HG02642 (cell line): ENCODE measurements at regions not wholly inside any gene's neighbourhood (a gene's known extent, or its start where the extent isn't known, plus 50 kb on each side); places are given as distances from the start of the nearest gene placed in this dataset.

ENCODE experiments used
- ATAC-seq: cut with Tn5 transposase; IDR thresholded peaks from one replicate; pipeline ENCODE4 v1.9.1; 2021; ENCODE audit warnings: mild to moderate bottlenecking; ENCODE audit not compliant: unreplicated experiment, poor library complexity

DNA sequence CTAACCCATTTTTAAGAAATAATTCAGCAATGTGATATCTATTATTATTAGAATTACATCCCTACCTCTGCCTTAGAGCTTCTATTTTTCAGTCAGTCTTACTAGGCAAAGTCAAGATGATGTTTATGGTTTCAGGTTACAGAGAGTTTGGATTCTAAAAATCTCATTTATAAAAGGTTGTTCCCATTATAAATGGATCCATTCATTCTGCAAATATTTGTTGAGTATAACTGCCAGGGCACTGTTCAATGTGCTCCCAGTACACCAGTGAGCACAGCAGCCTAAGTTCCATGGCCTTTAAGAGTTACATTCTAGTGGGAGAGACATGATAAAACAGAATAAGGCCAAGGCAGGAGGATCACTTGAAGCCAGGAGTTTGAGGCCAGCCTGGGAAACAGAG is 75.9 kb upstream of the EYA4 start:
- no peak for ATAC-seq

DNA sequence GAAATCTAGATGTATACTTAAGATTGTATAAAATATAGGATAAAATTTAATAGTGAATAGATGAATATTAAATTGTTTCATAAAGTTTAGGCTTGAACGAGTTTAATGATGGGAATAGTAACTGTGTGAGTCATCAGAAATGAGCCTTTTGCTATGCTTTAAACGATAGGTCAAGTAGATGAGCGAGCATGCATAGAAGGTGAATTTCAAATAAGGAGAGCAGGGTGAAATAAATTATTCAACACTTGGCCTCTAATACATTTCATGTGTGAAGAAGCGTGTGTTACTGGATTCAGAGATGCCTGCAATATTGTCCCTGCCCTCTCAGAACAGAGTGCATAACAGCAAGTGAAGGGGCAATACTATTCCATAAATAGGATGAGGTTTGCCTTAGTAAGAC is 74.4 kb upstream of the EYA4 start:
- ATAC-seq, result no peak

DNA sequence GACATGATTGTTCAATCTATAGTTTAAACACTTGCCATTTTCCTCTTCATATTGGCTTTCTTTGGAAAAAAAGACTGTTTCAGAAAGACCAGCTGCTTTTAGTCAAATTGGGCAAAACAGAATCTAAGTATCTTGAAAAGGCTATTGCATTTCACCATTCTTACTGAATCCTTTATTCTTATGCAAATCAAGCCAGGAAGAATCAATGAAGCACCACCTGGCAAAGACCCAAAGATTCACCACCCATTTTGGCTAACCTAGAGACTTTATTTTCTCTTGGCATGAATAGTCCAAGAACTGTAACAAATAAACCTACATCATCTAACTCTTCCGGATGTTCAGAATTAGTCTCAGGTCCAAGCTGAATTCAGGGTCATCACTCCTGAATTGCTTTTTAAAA is 71.3 kb upstream of the EYA4 start:
- ATAC-seq, result no peak

DNA sequence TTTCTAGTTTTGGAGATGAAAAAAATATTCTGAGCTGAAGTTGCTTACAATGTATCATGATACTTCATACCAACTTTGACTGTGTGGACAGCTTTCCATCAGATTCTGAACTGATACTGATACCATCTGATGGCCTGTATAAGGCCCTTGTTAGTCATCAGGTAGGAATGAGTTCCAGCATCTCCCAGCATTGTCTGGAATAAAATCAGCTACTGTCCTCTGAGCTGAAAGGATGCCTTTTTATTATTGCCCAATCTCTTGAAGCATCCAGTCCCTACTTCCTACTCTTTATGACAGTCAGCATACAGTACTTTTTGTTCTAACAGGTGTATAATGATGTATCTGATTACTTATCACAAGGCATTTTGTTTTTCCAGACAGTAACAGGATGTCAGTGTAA is 70.6 kb upstream of the EYA4 start:
- no peak for ATAC-seq

DNA sequence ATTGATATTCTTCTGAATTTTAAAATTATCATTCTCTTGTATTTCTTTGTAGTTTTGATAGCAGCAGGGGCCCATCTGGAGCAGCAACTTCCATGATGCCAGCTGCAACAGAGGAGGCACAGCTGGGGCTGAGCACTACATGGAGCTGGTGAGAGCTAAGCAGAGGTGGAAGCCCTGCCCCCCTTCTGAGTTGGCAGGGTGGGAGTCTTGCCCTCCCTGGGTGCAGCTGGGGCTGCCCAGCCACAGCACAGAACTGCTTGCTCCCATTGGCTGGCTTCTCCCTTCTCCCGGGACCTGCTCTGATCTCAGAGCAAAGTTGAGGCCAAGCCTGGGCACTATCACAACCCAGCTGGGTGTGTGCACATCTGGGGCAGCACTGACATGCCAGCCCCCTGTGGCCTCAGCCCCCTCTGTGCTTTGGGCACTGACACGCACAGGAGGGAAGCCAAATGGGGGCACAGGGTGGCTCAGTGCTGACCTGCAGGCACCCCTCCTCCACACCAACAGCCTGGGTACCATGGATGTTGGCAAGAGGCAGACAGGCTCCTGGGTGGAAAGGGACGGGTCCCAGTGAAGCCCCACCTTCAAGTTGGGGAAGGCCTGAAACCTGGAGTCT is 69.1 kb upstream of the EYA4 start:
- ATAC-seq, result no peak

DNA sequence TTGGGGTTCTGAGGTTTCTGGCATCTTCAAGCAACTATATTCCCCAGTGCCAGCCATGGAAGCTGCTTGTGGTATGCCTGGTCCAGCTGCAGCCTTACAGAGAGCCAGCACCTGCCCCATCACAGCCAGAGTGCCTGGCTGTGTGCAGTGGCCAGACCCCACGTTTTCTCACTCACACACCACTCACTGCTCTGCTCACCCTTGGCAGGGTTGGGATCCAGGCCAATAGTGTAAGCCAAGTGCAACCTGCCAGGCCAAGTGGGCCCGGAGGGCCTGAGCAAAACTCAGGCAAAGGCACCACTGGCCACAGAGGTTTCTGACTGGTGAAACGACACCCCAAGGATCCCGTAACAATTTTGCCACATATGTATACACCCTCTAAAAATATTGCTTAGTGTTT is 67.9 kb upstream of the EYA4 start:
- ATAC-seq, result no peak

DNA sequence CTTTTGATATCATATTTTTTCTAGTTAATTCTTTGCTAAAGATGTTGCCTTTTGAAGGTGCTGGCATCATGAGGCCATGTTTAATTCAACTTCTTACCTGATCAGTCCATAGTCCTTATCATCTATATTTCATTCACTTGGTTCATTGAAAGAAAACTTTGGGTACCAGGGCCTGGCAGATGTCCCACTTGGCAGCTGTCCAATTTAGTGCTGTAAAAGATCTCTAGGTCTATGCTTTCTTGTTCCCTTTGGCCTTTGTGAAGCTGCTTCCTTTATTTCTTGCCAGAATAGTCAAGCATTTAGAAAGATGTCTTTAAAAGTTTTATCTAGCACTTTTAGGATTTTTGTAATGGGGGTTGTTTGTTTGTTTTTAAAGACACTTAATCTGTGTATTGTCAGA is 61.7 kb upstream of the EYA4 start:
- no peak for ATAC-seq

DNA sequence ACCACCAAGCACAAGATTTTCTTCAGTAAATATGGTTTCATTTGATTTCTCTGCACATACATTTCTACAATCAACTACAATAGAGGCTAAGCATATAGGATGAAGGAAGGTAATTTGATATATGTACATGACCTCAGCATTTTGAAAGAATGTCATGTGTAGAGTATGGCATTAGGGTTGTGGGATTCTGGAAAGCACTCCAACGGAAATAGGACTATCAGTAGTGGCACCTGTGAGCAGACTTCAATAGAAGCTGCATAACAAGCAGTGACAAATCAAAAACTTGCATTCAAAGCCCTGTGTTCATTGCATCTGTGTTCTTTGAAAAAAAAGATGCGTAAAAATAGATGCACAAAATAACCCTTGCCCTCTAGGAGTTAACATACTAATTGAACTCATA is 57.5 kb upstream of the EYA4 start:
- ATAC-seq, result no peak

DNA sequence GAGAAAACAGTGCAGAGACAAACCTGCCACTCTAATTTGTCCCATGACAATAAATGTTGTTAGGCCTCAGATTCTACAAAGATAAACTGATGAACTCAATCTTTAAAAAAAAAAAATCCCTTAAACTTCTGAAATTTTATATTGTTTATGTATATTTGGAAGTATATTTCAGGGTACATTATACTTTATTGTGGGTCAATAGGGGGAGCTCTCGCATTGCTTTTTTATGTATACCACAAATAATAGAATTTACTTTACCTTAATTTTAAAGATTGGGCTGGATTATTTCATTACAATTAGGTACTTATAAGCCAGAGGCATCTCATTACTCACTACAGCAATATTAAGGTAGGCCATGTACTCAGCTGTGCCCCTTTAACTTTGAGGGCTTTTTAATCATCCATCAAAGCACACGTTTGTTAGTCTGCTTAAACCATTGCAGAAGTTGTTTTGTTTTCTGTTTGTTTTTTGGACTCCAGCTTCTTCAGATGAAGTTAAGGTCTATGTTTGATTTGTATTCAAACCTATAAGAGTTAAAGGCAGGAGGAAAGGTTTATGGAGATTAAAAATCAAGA is 56.3 kb upstream of the EYA4 start:
- ATAC-seq, result no peak

DNA sequence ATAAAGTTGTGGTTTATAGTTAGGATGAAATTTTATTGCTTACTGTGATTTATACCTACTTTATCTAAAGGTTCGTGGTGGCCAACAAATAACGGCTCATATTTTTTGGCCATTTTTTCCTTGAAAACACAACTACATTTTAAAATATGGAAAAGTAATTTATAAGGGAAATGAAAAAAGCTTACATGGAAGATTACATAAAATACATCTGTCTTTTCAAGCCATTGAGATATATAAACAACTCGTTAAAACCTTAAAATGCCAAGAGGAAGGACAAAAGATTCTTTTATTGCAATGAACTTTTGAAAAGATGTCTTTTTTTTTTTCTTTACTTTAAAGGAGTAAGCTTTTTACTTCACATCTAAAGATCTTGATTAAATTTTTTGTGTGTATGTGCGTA is 55.4 kb upstream of the EYA4 start:
- ATAC-seq, result no peak

DNA sequence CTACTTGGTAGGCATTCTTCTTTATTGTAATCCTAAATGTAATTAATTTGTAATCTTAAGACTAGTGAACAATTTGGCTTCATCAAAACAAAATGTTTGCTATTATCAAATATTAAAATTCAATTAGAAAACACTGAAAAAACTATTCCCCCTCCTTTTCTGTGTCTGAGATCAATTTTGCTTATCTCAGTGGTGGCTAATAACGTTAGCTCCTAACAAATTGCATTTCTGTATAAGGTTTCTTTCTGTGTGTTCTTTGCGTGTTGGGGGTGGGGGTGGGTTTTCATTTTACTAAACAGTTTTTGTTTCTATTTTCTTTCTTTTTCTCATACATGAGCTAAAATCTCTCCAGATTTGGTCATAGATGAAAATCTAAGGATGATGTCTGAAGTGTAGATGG is 54.0 kb upstream of the EYA4 start:
- no peak for ATAC-seq

DNA sequence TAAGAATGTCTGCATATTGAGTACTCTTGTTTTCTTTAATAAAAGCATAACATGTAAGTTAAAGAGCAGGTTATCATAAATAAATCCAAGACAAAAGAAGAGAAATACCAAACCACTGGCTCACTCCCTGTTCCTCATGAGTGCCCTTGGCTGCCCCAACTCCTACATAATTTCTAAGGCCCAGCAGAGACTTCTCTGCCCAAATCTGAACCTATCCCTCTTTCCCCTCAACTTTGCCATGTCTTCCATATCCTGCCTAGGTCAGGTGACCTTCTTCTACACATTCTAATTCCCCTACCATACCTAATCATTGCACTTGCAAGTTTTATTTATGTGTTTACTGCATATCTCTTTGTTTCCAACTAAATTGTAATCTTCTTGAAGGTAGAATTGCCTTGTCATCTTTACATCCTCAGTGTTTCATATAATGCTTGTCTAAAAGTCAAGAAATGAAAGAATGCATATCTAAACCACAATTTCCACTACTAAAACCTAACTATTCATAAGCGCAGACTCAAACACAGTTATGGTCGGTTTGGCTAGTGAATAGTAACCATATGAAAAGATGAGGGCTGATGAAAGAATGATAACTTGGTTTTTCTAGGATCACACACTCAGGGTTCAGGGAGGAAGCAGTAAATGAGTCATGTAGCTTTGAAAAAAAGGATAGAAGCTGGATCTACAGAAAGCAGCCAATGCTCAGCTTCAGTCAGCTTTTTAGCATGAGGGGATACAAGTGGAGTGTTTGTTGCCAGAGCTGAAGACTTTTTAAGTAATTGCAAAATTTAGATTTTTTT is 53.3 kb upstream of the EYA4 start:
- ATAC-seq, result no peak

DNA sequence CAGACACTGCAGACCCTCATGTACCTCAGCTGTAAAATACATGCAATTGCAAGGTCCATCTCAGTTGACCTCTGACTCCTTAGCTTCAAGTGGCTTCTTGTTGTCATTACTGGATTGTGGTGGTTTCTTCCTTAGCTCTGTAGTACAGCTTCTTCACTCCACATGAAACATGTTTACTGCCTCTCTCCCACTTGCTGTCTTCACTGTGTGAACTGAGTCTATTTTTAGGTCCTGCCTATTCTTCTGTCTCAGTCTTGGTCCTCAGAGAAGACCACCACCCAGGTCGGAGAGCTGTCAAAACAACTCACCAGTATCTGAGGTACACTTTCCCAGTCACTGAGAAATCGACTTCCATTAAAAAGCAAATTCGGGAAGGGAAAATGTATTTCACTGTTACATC is 50.2 kb upstream of the EYA4 start:
- ATAC-seq, result no peak

DNA sequence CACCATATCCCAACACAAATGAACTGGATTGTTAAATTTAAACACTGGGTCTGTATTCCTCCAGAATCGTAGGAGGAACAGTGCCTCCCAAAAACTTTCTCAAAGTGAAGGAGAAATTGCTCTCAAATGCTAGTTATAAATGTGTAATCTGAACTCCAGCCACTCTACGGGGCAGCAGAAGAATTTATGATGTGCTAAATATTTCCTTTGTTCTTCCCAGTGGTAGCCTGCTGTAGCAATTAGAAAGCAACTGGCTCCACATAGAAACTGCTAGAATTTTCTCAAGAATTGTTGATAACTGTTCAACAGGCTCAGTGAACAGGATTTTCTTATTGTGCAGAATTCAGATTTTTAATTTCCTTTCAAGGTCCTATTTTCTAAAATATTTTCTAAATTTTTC is 49.8 kb upstream of the EYA4 start:
- ATAC-seq, result no peak
